ENCODE measurements at regions not wholly inside any gene's neighbourhood (a gene's known extent, or its start where the extent isn't known, plus 50 kb on each side); places are given as distances from the start of the nearest gene placed in this dataset.

DNA sequence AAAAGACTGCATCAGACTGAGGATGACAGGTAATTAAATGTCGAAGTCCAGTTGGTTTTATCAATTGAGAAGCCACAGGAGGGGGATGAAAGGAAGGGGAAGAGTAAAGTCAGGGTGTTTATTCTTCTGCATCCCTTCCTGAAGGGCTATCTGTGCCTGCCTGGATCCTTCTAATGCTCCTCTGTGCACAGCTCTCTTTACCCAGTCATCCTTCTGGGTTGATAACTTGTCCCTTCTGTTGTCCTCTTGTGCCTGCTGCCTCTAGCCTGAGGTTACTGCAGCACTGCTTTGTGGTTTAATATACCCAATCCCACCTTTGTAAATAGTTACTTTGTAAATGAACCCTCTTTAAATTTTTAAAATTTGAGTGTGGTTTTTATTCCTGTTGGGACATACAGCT is 1127.3 kb downstream of the EPHA7 start:
- H3K4me3 ChIP-seq (ENCODE audit: low read depth, low read length) = no peak overlapping the region
- H3K9me3 ChIP-seq = no peaks in the 10 kb centered on the region
- Mint-ChIP-seq H3K36me3 (ENCODE audit: insufficient read depth, unreplicated experiment) (no peaks in the 10 kb centered on the region), H3K27me3 (ENCODE audit: insufficient read depth, unreplicated experiment) (no peaks in the 10 kb centered on the region), H3K4me3 (ENCODE audit: unreplicated experiment) (no peak overlapping the region), H3K4me1 (ENCODE audit: low read depth, unreplicated experiment) (peaks cover 7% of the 10 kb centered on the region), H3K9me3 (ENCODE audit: unreplicated experiment) (no peaks in the 10 kb centered on the region), H3K27ac (ENCODE audit: unreplicated experiment) (no peak overlapping the region)
- H3K4me1 ChIP-seq = no peaks in the 10 kb centered on the region; the same call in 1 of the 2 replicates
- no peaks in the 10 kb centered on the region for H3K36me3 ChIP-seq (ENCODE audit: control insufficient read depth, insufficient read depth, low read length)
- BruUV-seq (replicated peaks) = no TSS peak
- intact Hi-C loops (cut with micrococcal nuclease; ENCODE audit: unreplicated experiment) = no loop called here
- no peaks in the 10 kb centered on the region for H3K27me3 ChIP-seq (replicated peaks; ENCODE audit: control insufficient read depth, insufficient read depth, low read length)
- CTCF ChIA-PET = no interaction called here
- DNase-seq = no peak
- TF ChIP-seq, protein P1, sequence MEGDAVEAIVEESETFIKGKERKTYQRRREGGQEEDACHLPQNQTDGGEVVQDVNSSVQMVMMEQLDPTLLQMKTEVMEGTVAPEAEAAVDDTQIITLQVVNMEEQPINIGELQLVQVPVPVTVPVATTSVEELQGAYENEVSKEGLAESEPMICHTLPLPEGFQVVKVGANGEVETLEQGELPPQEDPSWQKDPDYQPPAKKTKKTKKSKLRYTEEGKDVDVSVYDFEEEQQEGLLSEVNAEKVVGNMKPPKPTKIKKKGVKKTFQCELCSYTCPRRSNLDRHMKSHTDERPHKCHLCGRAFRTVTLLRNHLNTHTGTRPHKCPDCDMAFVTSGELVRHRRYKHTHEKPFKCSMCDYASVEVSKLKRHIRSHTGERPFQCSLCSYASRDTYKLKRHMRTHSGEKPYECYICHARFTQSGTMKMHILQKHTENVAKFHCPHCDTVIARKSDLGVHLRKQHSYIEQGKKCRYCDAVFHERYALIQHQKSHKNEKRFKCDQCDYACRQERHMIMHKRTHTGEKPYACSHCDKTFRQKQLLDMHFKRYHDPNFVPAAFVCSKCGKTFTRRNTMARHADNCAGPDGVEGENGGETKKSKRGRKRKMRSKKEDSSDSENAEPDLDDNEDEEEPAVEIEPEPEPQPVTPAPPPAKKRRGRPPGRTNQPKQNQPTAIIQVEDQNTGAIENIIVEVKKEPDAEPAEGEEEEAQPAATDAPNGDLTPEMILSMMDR (IDR thresholded peaks at IDR 0.05; ENCODE audit: insufficient read depth in 1 of 2, low read depth in 1 of 2, low read length in 1 of 2, severe bottlenecking in 1 of 2, unreplicated experiment in 1 of 2) = no peak
- POLR2A ChIA-PET = no interaction called here

DNA sequence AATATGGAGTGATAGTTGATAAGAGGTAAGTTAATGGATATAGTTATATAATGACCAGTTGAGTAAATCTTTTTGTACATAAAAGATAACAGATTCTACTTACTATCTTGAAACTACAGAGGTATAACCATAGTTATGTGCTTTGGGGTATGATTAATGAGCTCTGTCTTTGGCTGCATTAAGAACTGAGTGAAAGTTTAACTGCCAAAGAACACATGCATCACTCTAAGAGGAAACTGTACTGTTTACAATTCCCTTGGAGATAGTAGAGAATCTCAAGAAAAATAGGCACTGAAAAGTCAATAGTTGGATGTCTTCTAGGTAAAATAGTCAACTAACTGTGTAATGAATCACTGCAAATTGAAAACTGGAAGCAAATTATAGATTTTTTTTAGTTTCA is 1129.5 kb downstream of the EPHA7 start:
- no peak overlapping the region for H3K4me3 ChIP-seq (ENCODE audit: low read depth, low read length)
- ChIA-PET CTCF (no interaction called here), POLR2A (no interaction called here)
- intact Hi-C loops (cut with micrococcal nuclease; ENCODE audit: unreplicated experiment) = no loop called here
- no peaks in the 10 kb centered on the region for H3K27me3 ChIP-seq (replicated peaks; ENCODE audit: control insufficient read depth, insufficient read depth, low read length)
- TF ChIP-seq, protein P1 (IDR thresholded peaks at IDR 0.05; ENCODE audit: insufficient read depth in 1 of 2, low read depth in 1 of 2, low read length in 1 of 2, severe bottlenecking in 1 of 2, unreplicated experiment in 1 of 2) = no peak
- Mint-ChIP-seq H3K36me3 (ENCODE audit: insufficient read depth, unreplicated experiment) (no peaks in the 10 kb centered on the region), H3K4me3 (ENCODE audit: unreplicated experiment) (no peak overlapping the region), H3K27ac (ENCODE audit: unreplicated experiment) (no peak overlapping the region), H3K27me3 (ENCODE audit: insufficient read depth, unreplicated experiment) (peaks cover under 1% of the 10 kb centered on the region), H3K4me1 (ENCODE audit: low read depth, unreplicated experiment) (peaks cover 7% of the 10 kb centered on the region), H3K9me3 (ENCODE audit: unreplicated experiment) (no peaks in the 10 kb centered on the region)
- no peaks in the 10 kb centered on the region for H3K36me3 ChIP-seq (ENCODE audit: control insufficient read depth, insufficient read depth, low read length)
- H3K4me1 ChIP-seq = no peaks in the 10 kb centered on the region; the same call in 1 of the 2 replicates
- H3K9me3 ChIP-seq = no peaks in the 10 kb centered on the region
- DNase-seq = no peak
- BruUV-seq (replicated peaks) = no TSS peak

DNA sequence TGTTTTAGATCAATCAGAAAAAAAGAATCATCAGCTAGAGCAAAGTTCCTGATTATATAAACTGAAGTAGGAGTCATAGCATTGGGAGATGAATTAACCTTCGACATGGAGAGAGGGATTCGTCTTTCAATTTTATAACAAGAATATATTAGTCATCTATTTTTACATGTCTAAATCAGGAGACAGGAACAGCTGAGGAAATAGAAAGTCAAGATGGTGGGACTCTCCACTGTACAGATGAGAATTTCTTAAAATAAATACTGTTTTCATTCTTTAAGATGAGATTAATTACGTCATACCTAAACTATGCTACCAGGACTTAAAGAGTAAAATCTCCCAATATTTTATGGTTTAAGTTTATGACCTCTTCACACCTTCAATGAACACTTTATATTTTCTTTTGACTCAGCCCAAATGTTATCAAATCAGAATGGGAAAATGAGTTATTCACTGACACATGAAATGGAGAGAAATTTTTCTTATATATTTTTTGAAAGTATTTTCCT is 1137.7 kb downstream of the EPHA7 start:
- Mint-ChIP-seq H3K36me3 (ENCODE audit: insufficient read depth, unreplicated experiment) (no peaks in the 10 kb centered on the region), H3K9me3 (ENCODE audit: unreplicated experiment) (no peaks in the 10 kb centered on the region), H3K4me3 (ENCODE audit: unreplicated experiment) (no peak overlapping the region), H3K27ac (ENCODE audit: unreplicated experiment) (no peak overlapping the region), H3K27me3 (ENCODE audit: insufficient read depth, unreplicated experiment) (peaks cover 4% of the 10 kb centered on the region), H3K4me1 (ENCODE audit: low read depth, unreplicated experiment) (no peaks in the 10 kb centered on the region)
- TF ChIP-seq, protein P1 (IDR thresholded peaks at IDR 0.05; ENCODE audit: insufficient read depth in 1 of 2, low read depth in 1 of 2, low read length in 1 of 2, severe bottlenecking in 1 of 2, unreplicated experiment in 1 of 2) = no peak
- intact Hi-C loops (cut with micrococcal nuclease; ENCODE audit: unreplicated experiment) = no loop called here
- Histone ChIP-seq H3K36me3 (ENCODE audit: control insufficient read depth, insufficient read depth, low read length) (no peaks in the 10 kb centered on the region), H3K27me3 (replicated peaks; ENCODE audit: control insufficient read depth, insufficient read depth, low read length) (no peaks in the 10 kb centered on the region), H3K9me3 (no peaks in the 10 kb centered on the region), H3K4me1 (no peaks in the 10 kb centered on the region), H3K4me3 (ENCODE audit: low read depth, low read length) (no peak overlapping the region)
- no TSS peak for BruUV-seq (replicated peaks)
- POLR2A ChIA-PET = no interaction called here
- CTCF ChIA-PET = no interaction called here
- DNase-seq = no peak

Data from Caco-2 (cell line).